ENCODE measurements at regions not wholly inside any gene's neighbourhood (a gene's known extent, or its start where the extent isn't known, plus 50 kb on each side); places are given as distances from the start of the nearest gene placed in this dataset.

- no peak overlapping the region for H3K4me3 ChIP-seq (ENCODE audit: insufficient read depth, low read depth, low read length)
- H3K27me3 ChIP-seq (ENCODE audit: control insufficient read depth, insufficient read depth, low read length), result no peaks in the 10 kb centered on the region
- H3K36me3 ChIP-seq (replicated peaks; ENCODE audit: control insufficient read depth, insufficient read depth, low read length), result no peaks in the 10 kb centered on the region
- DNase-seq, result no peak
These were observed 138.7 kb upstream of the COL21A1 start for GRCh38 chr6:56385981-56386593.

GRCh38 chr6:56383160-56383559, 135.8 kb upstream of the COL21A1 start:
- no peak overlapping the region for H3K4me3 ChIP-seq (ENCODE audit: insufficient read depth, low read depth, low read length)
- H3K36me3 ChIP-seq (replicated peaks; ENCODE audit: control insufficient read depth, insufficient read depth, low read length), result no peaks in the 10 kb centered on the region
- no peak for DNase-seq
- H3K27me3 ChIP-seq (ENCODE audit: control insufficient read depth, insufficient read depth, low read length), result no peaks in the 10 kb centered on the region

DNA sequence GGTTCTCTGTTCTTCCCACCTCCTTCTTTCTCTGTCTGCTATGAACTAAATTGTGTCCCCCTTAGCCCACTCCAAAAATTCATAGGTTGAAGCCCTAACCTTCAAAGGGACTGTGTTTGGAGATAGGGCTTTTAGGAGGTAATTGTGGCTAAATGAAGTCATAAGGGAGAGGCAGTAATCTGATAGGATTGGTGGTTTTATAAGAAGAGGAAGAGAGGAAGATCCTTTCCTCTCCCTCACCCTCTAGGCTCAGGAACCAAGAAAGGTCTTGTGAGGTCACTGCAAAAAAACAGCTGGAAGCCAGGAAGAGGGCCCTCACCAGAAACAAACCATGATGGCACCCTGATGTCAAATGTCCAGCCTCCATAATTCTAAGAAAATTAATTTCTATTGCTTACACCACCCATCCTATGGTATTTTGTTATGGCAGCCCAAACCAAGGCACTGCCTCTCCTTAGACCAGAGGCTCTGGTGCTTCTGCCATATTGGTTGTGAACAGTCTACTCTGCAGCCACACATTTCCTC, 135.1 kb upstream of the COL21A1 start:
- no peak overlapping the region for H3K4me3 ChIP-seq (ENCODE audit: insufficient read depth, low read depth, low read length)
- no peak for DNase-seq
- H3K27me3 ChIP-seq (ENCODE audit: control insufficient read depth, insufficient read depth, low read length), result no peaks in the 10 kb centered on the region
- H3K36me3 ChIP-seq (replicated peaks; ENCODE audit: control insufficient read depth, insufficient read depth, low read length), result no peaks in the 10 kb centered on the region

GRCh38 chr6:56381801-56382251, 134.4 kb upstream of the COL21A1 start:
- Histone ChIP-seq H3K27me3 (ENCODE audit: control insufficient read depth, insufficient read depth, low read length) (no peaks in the 10 kb centered on the region), H3K36me3 (replicated peaks; ENCODE audit: control insufficient read depth, insufficient read depth, low read length) (no peaks in the 10 kb centered on the region), H3K4me3 (ENCODE audit: insufficient read depth, low read depth, low read length) (no peak overlapping the region)
- no peak for DNase-seq

DNA sequence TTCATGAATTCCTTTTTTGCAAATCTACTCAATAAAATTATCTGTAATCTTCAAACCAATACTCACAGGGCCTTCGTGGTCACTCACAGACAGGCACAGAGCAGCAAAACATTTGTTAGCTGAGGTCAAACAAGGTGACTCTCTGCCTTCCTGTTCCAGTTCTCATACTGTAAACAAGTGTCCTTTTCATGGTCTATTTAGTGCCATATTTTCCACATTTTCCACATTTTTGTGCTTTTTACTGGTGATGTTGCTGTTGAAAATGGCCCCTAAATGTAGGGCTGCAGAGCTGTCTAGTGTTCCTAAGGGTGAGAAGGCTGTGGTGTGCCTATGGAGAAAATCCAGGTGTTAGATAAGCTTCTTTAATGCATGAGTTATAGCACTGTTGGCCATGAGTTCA, 133.1 kb upstream of the COL21A1 start:
- DNase-seq, result no peak
- H3K27me3 ChIP-seq (ENCODE audit: control insufficient read depth, insufficient read depth, low read length), result no peaks in the 10 kb centered on the region
- H3K36me3 ChIP-seq (replicated peaks; ENCODE audit: control insufficient read depth, insufficient read depth, low read length), result no peaks in the 10 kb centered on the region
- H3K4me3 ChIP-seq (ENCODE audit: insufficient read depth, low read depth, low read length), result no peak overlapping the region

- H3K27me3 ChIP-seq (ENCODE audit: control insufficient read depth, insufficient read depth, low read length), result no peaks in the 10 kb centered on the region
- no peaks in the 10 kb centered on the region for H3K36me3 ChIP-seq (replicated peaks; ENCODE audit: control insufficient read depth, insufficient read depth, low read length)
- H3K4me3 ChIP-seq (ENCODE audit: insufficient read depth, low read depth, low read length), result no peak overlapping the region
- no peak for DNase-seq
These were observed 131.7 kb upstream of the COL21A1 start for GRCh38 chr6:56378966-56379585.

GRCh38 chr6:56378507-56378906, 131.1 kb upstream of the COL21A1 start:
- H3K36me3 ChIP-seq (replicated peaks; ENCODE audit: control insufficient read depth, insufficient read depth, low read length), result no peaks in the 10 kb centered on the region
- H3K27me3 ChIP-seq (ENCODE audit: control insufficient read depth, insufficient read depth, low read length), result no peaks in the 10 kb centered on the region
- H3K4me3 ChIP-seq (ENCODE audit: insufficient read depth, low read depth, low read length), result no peak overlapping the region
- no peak for DNase-seq

DNA sequence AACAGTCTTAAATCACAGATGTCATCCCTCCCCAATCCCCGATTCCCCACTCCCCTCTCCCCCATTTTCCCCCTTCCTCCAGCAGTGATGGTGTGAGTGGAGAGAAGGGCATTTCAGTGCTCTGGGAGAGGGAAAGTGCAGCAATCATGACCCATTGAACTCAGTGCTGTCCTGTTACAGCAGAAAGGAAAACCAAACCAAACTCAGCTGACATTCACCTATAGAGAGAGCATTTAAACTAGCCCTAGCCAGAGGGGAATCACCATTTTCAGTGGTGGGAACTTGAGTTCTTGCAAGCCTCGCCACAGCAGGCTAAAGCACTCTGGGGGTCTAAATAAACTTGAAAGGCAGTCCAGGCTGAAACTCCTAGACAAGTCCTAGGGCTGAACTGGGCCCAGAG, 129.9 kb upstream of the COL21A1 start:
- no peaks in the 10 kb centered on the region for H3K27me3 ChIP-seq (ENCODE audit: control insufficient read depth, insufficient read depth, low read length)
- DNase-seq, result no peak
- H3K4me3 ChIP-seq (ENCODE audit: insufficient read depth, low read depth, low read length), result no peak overlapping the region

GRCh38 chr6:56375806-56376205, 128.4 kb upstream of the COL21A1 start:
- no peaks in the 10 kb centered on the region for H3K36me3 ChIP-seq (replicated peaks; ENCODE audit: control insufficient read depth, insufficient read depth, low read length)
- H3K4me3 ChIP-seq (ENCODE audit: insufficient read depth, low read depth, low read length), result no peak overlapping the region
- no peaks in the 10 kb centered on the region for H3K27me3 ChIP-seq (ENCODE audit: control insufficient read depth, insufficient read depth, low read length)
- DNase-seq, result no peak

More for the DNA sequence above, 129.9 kb upstream of the COL21A1 start:
- no peaks in the 10 kb centered on the region for H3K36me3 ChIP-seq (replicated peaks; ENCODE audit: control insufficient read depth, insufficient read depth, low read length)

DNA sequence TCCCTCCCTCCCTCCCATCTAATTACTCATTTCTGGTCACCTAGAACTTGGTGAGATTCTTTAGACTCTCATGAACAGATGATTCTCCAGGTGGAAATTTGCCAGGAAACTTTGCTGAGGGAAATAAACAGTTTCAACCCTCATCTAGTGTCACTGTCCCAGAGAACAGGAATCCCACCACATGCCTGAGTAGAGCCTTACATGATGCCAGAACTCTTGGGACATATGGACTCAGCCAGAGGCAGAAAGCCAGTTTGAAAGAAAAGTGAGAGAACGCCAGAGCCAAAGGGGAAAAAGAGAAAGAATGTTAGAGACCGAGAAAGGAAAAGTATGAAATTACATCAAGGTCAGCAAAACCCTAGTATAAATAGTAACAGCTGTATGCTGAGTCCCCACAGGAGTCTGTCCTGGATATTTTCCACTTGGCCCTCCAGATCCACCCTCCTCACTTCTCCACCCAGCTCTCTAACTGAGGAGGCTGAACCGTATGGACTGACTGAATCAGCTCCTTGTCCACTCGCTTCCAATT, 127.5 kb upstream of the COL21A1 start:
- no peak overlapping the region for H3K4me3 ChIP-seq (ENCODE audit: insufficient read depth, low read depth, low read length)
- no peaks in the 10 kb centered on the region for H3K27me3 ChIP-seq (ENCODE audit: control insufficient read depth, insufficient read depth, low read length)
- no peak for DNase-seq
- H3K36me3 ChIP-seq (replicated peaks; ENCODE audit: control insufficient read depth, insufficient read depth, low read length), result no peaks in the 10 kb centered on the region

- H3K27me3 ChIP-seq (ENCODE audit: control insufficient read depth, insufficient read depth, low read length), result no peaks in the 10 kb centered on the region
- no peaks in the 10 kb centered on the region for H3K36me3 ChIP-seq (replicated peaks; ENCODE audit: control insufficient read depth, insufficient read depth, low read length)
- no peak for DNase-seq
- H3K4me3 ChIP-seq (ENCODE audit: insufficient read depth, low read depth, low read length), result no peak overlapping the region
These were observed 125.1 kb upstream of the COL21A1 start for GRCh38 chr6:56372406-56372995.

- DNase-seq, result no peak
- Histone ChIP-seq H3K36me3 (replicated peaks; ENCODE audit: control insufficient read depth, insufficient read depth, low read length) (no peaks in the 10 kb centered on the region), H3K4me3 (ENCODE audit: insufficient read depth, low read depth, low read length) (no peak overlapping the region), H3K27me3 (ENCODE audit: control insufficient read depth, insufficient read depth, low read length) (no peaks in the 10 kb centered on the region)
These were observed 123.3 kb upstream of the COL21A1 start for GRCh38 chr6:56370561-56371211.

GRCh38 chr6:56370127-56370540, 122.8 kb upstream of the COL21A1 start:
- no peak overlapping the region for H3K4me3 ChIP-seq (ENCODE audit: insufficient read depth, low read depth, low read length)
- H3K36me3 ChIP-seq (replicated peaks; ENCODE audit: control insufficient read depth, insufficient read depth, low read length), result no peaks in the 10 kb centered on the region
- no peaks in the 10 kb centered on the region for H3K27me3 ChIP-seq (ENCODE audit: control insufficient read depth, insufficient read depth, low read length)
- DNase-seq, result peak; percentile 24

DNA sequence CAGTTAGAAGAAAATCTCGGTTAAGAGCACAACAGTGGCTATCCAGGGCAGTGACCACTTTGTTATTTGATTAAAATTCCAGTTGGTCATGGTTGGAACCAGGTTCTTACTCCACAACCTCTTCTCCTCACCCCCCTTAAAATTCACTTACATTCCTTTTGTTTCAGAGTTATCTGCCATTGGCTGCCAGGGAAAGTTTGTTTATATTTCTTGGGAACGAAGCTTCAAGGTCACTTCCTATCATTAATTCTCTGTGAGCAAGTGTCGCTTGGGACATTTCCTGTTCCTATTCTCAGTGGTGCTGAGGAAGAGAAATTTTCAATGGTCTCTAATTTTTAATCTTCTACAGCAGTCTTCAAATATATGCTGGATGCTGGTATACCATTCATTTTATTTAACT, 121.1 kb upstream of the COL21A1 start:
- Histone ChIP-seq H3K27me3 (ENCODE audit: control insufficient read depth, insufficient read depth, low read length) (no peaks in the 10 kb centered on the region), H3K36me3 (replicated peaks; ENCODE audit: control insufficient read depth, insufficient read depth, low read length) (no peaks in the 10 kb centered on the region), H3K4me3 (ENCODE audit: insufficient read depth, low read depth, low read length) (no peak overlapping the region)
- DNase-seq, result no peak
